ENCODE measurements at regions not wholly inside any gene's neighbourhood (a gene's known extent, or its start where the extent isn't known, plus 50 kb on each side); places are given as distances from the start of the nearest gene placed in this dataset.
"Not testable (repeated sequence)": the region's sequence is repeated elsewhere in the genome, so short reads cannot be mapped to it uniquely, and the experiment has no call there.

DNA sequence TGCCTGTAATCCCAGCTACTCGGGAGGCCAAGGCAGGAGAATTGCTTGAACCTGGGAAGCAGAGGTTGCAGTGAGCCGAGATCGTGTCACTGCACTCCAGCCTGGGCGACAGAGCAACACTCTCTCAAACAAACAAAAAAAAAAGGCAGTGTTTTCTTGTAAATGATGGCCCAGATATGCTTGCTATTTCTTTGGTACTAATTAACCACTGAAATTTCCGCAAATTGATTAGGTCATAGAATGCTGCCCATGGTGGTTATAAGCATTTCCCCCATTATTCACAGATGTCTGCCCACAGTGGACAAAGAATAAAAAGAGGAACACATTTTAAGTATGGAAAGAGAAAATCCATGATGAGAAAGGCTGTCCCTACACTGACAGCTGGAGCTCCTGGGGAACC is 49.9 kb upstream of the DAAM1 start:
- not testable (repeated sequence) for FAIRE-seq; DNase-seq (ENCODE audit: low spot score)

Measured in urothelium cell line (cell line).